IPS-NIHi7 (cell line): ENCODE measurements at regions not wholly inside any gene's neighbourhood (a gene's known extent, or its start where the extent isn't known, plus 50 kb on each side); places are given as distances from the start of the nearest gene placed in this dataset.

ENCODE experiments used
- DNase-seq: peaks from one replicate; pipeline ENCODE4 v3.0.0; 2012; ENCODE audit warnings: mixed read lengths; ENCODE audit errors: extremely low spot score

GRCh38 chr11:56932572-56933220 lies 56.0 kb upstream of the OR5AK2 start:
- DNase-seq, result no peak

DNA sequence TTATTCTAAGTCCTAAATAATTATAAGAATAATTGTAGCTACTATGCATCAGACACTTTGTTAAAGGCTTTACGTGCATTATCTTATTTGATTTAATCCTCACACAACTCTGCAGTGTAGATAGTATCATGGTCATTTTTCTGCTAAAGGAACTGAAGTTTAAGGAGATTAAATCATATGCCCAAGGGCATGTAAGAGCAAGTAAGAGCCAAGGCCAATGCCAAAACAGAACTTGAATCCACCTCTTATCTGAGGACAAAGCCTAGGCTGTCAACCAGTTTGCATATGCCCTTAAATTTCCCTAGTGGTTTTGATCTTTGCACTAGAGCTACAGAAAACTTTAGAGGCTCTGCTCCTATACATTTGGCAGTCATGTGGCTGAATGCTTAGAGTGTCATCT lies 65.6 kb upstream of the OR5AK2 start:
- no peak for DNase-seq

DNA sequence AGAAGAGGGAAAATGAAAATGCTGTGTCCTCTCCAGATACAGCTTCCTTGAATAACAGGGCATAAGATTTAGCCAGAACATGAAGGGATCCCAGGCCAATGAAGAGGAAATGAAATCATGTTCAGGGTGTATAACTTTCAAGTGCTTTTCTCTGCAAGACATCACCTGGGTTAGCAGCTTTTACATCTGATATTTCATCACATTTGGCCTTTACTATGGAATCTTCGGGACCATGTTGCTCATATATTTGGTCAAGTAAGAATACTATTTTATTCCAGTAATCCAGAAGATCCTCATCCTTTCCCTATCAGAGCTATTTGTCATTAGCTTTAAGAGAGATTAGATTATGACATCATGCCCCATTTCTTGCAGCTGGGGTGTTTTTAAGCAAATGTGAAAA lies 66.3 kb upstream of the OR5AK2 start:
- DNase-seq, result no peak

GRCh38 chr11:56917708-56918400 lies 70.9 kb upstream of the OR5AK2 start:
- DNase-seq, result no peak

DNA sequence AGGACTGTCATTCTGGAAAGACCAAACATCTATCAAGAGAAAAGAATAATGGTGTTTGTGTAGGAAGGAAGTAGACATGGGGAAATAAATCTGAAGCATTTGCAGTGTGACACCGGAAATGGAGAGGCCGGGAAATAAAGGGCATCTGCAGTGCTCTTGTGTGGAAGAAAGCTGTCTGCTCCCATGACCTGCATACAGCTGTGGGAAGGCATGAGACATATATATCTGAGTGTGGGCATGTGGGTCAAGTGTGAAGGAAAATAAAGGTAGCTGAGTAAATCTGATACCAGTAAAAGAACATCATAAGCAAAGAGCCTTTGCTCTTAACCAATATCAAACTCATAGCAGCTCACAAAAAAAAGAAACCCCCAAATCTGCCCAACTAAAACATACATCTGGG lies 72.1 kb upstream of the OR5AK2 start:
- DNase-seq, result no peak

- no peak for DNase-seq
Measured at GRCh38 chr11:56916162-56916561, 72.6 kb upstream of the OR5AK2 start.

GRCh38 chr11:56911312-56911711 lies 77.4 kb upstream of the OR5AK2 start:
- no peak for DNase-seq

- no peak for DNase-seq
Measured at GRCh38 chr11:56910785-56911184, 77.9 kb upstream of the OR5AK2 start.

- DNase-seq, result no peak
Measured at GRCh38 chr11:56910046-56910773, 78.5 kb upstream of the OR5AK2 start.

DNA sequence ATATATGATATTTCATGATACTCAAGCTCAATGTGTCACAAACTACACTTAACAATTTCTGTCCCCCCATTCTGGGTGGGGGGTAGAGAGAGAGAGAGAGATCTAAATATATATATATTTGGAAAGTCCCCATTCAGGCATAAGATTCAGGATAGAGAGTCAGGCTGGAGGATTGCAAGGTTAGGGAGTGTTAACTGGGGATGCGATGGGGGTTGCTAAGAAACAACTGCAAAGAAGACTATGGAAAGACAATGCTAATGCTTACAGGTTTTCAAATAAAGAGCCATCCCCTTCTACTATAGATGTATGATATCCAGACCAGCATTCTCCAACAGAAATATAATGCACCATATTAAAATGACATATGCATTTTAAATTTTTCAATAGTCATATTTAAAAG lies 79.2 kb upstream of the OR5AK2 start:
- DNase-seq, result no peak

GRCh38 chr11:56909080-56909479 lies 79.6 kb upstream of the OR5AK2 start:
- no peak for DNase-seq

GRCh38 chr11:56906683-56907148 lies 82.0 kb upstream of the OR5AK2 start:
- DNase-seq, result no peak

GRCh38 chr11:56905936-56906335 lies 82.8 kb upstream of the OR5AK2 start:
- no peak for DNase-seq

- DNase-seq, result no peak
Measured at GRCh38 chr11:56905442-56905841, 83.3 kb upstream of the OR5AK2 start.

GRCh38 chr11:56898856-56899255 lies 89.9 kb upstream of the OR5AK2 start:
- DNase-seq, result no peak

DNA sequence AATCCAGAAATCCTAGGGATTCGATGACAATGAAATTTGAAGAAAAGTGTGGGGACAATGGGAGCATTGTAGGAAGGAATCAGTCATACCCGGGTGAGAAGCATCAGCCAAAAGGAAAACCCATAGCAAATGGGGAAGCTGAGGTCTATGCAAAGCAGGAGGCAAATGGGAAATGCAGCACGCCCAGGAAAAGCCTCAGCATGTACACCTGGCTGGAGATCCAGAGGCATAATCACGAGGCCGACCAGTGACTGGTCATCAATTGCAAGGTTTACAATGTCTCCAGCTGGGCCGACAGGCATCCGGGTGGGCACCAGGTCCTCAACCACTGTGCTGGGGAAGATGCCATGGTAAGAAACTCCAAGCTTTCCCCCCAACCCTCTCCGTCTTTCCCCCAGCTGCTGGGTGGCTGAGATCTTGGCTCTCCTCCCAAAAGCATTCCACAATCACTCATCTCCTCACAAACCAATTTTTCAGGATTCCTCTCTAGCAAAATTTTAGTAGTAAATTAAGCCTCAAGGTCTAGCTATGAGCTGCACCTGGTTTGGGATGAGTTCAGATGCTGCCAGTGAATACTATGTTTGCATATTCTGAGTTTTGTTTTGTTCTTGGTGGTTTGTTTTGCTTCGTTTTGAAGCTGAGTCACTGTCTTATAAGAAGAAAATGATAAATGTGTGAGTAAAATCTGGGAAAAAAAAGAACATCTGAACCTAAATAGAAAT lies 98.0 kb upstream of the OR5AK2 start:
- no peak for DNase-seq

GRCh38 chr11:56889986-56890385 lies 98.7 kb upstream of the OR5AK2 start:
- no peak for DNase-seq

DNA sequence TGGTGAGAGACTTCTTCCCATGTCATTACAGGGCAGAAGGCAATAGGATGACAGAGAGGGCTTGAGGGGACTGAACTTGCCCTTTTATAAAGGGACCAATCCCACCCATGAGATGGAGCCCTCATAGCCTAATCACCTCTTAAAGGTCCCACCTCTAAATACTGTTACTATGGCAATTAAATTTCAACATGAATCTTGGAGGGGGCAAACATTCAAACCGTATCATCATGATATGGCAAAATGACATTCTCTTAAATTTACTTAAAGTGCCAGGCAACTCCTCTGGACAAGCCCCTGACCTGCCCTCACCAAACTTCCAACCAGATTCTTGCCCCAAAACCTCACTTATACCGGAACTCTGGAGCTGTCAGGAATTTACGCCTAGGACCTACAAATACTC lies 100.8 kb upstream of the OR5AK2 start:
- DNase-seq, result no peak

DNA sequence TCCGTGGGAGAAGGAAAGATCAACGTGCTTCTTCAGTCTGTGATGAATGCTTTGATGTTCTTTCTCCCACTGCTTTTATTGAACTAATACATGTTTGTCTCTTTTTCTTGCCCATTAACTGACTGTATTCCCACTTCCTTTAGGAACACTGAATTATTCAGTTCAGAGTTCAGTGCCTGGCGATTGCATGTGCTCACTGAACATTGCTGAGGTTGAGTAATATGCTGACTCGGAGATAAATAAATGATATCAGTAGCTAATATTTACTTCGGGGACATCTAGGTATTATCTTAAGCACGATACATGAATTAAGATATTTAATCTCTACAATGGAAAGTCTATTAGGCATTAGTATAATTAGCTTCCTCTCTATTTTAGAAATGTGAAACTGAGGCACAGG lies 102.3 kb upstream of the OR5AK2 start:
- no peak for DNase-seq

GRCh38 chr11:56885854-56886253 lies 102.9 kb upstream of the OR5AK2 start:
- DNase-seq, result no peak

GRCh38 chr11:56885177-56885576 lies 103.5 kb upstream of the OR5AK2 start:
- no peak for DNase-seq

GRCh38 chr11:56883371-56883987 lies 105.2 kb upstream of the OR5AK2 start:
- no peak for DNase-seq
